ENCODE measurements at regions not wholly inside any gene's neighbourhood (a gene's known extent, or its start where the extent isn't known, plus 50 kb on each side); places are given as distances from the start of the nearest gene placed in this dataset.
A peak's percentile ranks its signal among the peaks of the same experiment; 100 is the strongest.

- no peak for TF ChIP-seq L3MBTL2 (IDR thresholded peaks at IDR 0.05)
- TF ChIP-seq ARID1B (IDR thresholded peaks at IDR 0.05), result no peak
- no peak for TF ChIP-seq RNF2 (IDR thresholded peaks at IDR 0.05)
- no peak for TF ChIP-seq ETV6 (IDR thresholded peaks at IDR 0.05; ENCODE audit: borderline replicate concordance in 1 of 2, low read depth in 2 of 2, low read length in 1 of 2)
- TF ChIP-seq ETV6 (CRISPR knock-in tag; IDR thresholded peaks at IDR 0.05; ENCODE audit: borderline replicate concordance), result no peak
- TF ChIP-seq RUNX1 (IDR thresholded peaks at IDR 0.05; ENCODE audit: low read depth), result no peak
- no peak for TF ChIP-seq XRCC4 (IDR thresholded peaks at IDR 0.05; ENCODE audit: extremely low read depth, insufficient read depth, insufficient read length)
- TF ChIP-seq KLF13 (tag; IDR thresholded peaks at IDR 0.05; ENCODE audit: borderline replicate concordance, low read depth), result no peak
- no peak for TF ChIP-seq TRIM28 (IDR thresholded peaks at IDR 0.05)
- no peak for TF ChIP-seq PHB2 (IDR thresholded peaks at IDR 0.05; ENCODE audit: low read depth)
- no peak for TF ChIP-seq HIVEP1 (CRISPR knock-in tag; IDR thresholded peaks at IDR 0.05)
- no peak for TF ChIP-seq GMEB1 (CRISPR knock-in tag; IDR thresholded peaks at IDR 0.05)
Observed at GRCh38 chr6:140434761-140435160, 1060.3 kb upstream of the CITED2 start (continued).

GRCh38 chr6:140433072-140433471 is 1058.6 kb upstream of the CITED2 start:
- no peak for DNase-seq (ENCODE audit: extremely low read depth in 1 of 4, low spot score in 3 of 4)
- peaks cover 4% of the 10 kb centered on the region; the same call in 1 of the 2 replicates for H3K9me3 ChIP-seq (replicated peaks; ENCODE audit: control insufficient read depth, insufficient read depth, low read depth, low read length)
- H3K27ac ChIP-seq (ENCODE audit: extremely low read depth, low read depth, low read length), result no peak overlapping the region
- WGBS (ENCODE audit: insufficient coverage, low coverage, missing lambda C conversion rate), result 40% methylated on average over 4 of the region's 4 CpGs
- intact Hi-C loops (cut with micrococcal nuclease), result no loop called here
- H3K4me1 ChIP-seq (replicated peaks in 1 of 2; ENCODE audit: control insufficient read depth in 2 of 2, insufficient read depth in 2 of 2, low read length in 2 of 2), result no peaks in the 10 kb centered on the region
- CTCF ChIA-PET (ENCODE audit: low intra/inter-chr PET ratio), result no interaction called here
- ATAC-seq, result no peak
- H3K27me3 ChIP-seq (ENCODE audit: control insufficient read depth in 2 of 2, insufficient read depth in 2 of 2, low read length in 2 of 2), result no peaks in the 10 kb centered on the region
- TF ChIP-seq ZBTB8A (IDR thresholded peaks at IDR 0.05; ENCODE audit: partially characterized antibody), result no peak
- no peak for TF ChIP-seq E2F4 (CRISPR knock-in tag; IDR thresholded peaks at IDR 0.05; ENCODE audit: low read depth)
- peak; percentile 71; the same call in 1 of the 2 replicates for TF ChIP-seq ZNF707 (CRISPR knock-in tag; conservative IDR thresholded peaks at IDR 0.05)
- POLR2A ChIA-PET, result no interaction called here
- no peaks in the 10 kb centered on the region for H3K9me1 ChIP-seq (ENCODE audit: control insufficient read depth, insufficient read depth, low read length)
- no peak for FAIRE-seq
- H3K79me2 ChIP-seq (ENCODE audit: control insufficient read depth, insufficient read depth, low read length), result no peaks in the 10 kb centered on the region
- no peak overlapping the region for H3K4me3 ChIP-seq
- in situ Hi-C loops (cut with MboI), result no loop called here
- BruUV-seq (replicated peaks), result no TSS peak
- no peak overlapping the region for H2AFZ ChIP-seq (ENCODE audit: low read depth, low read length)
- H4K20me1 ChIP-seq (replicated peaks; ENCODE audit: control insufficient read depth, insufficient read depth, low read length), result no peaks in the 10 kb centered on the region
- no peak overlapping the region for H3K9ac ChIP-seq (ENCODE audit: insufficient read depth in 1 of 2, low read depth in 2 of 2, low read length in 2 of 2)
- H3K4me2 ChIP-seq (ENCODE audit: insufficient read depth, low read length), result no peak overlapping the region
- H3K36me3 ChIP-seq (ENCODE audit: control insufficient read depth, insufficient read depth, low read length), result no peaks in the 10 kb centered on the region

All from K562 (cell line).